ENCODE measurements at regions not wholly inside any gene's neighbourhood (a gene's known extent, or its start where the extent isn't known, plus 50 kb on each side); places are given as distances from the start of the nearest gene placed in this dataset.

GRCh38 chr5:73321757-73322436 is 126.7 kb downstream of the FOXD1 start:
- Histone ChIP-seq H3K27me3 (ENCODE audit: insufficient read depth, low read depth) (no peaks in the 10 kb centered on the region), H3K79me2 (ENCODE audit: insufficient read depth, low read depth) (no peaks in the 10 kb centered on the region), H3K27ac (no peak overlapping the region), H3K4me2 (no peak overlapping the region), H3K36me3 (ENCODE audit: insufficient read depth) (no peaks in the 10 kb centered on the region), H4K20me1 (ENCODE audit: insufficient read depth) (no peaks in the 10 kb centered on the region), H3K4me1 (ENCODE audit: low read depth, poor library complexity, severe bottlenecking) (no peaks in the 10 kb centered on the region), H3K4me3 (IDR thresholded peaks at IDR 0.05; ENCODE audit: insufficient read depth, low read depth, low read length) (no peak overlapping the region), H2AFZ (ENCODE audit: low read depth) (no peak overlapping the region), H3K9ac (no peak overlapping the region)
- no peak for TF ChIP-seq CTCF (conservative IDR thresholded peaks at IDR 0.05; ENCODE audit: low read depth, low read length)

GRCh38 chr5:73319036-73319435 is 129.5 kb downstream of the FOXD1 start:
- H3K36me3 ChIP-seq (ENCODE audit: insufficient read depth) = no peaks in the 10 kb centered on the region
- H4K20me1 ChIP-seq (ENCODE audit: insufficient read depth) = no peaks in the 10 kb centered on the region
- H3K4me1 ChIP-seq (ENCODE audit: low read depth, poor library complexity, severe bottlenecking) = no peaks in the 10 kb centered on the region
- no peak overlapping the region for H3K4me3 ChIP-seq (IDR thresholded peaks at IDR 0.05; ENCODE audit: insufficient read depth, low read depth, low read length)
- no peaks in the 10 kb centered on the region for H3K79me2 ChIP-seq (ENCODE audit: insufficient read depth, low read depth)
- H3K9ac ChIP-seq = no peak overlapping the region
- no peak overlapping the region for H3K4me2 ChIP-seq
- H3K27me3 ChIP-seq (ENCODE audit: insufficient read depth, low read depth) = no peaks in the 10 kb centered on the region
- no peak for TF ChIP-seq CTCF (conservative IDR thresholded peaks at IDR 0.05; ENCODE audit: low read depth, low read length)
- H3K27ac ChIP-seq = no peak overlapping the region
- H2AFZ ChIP-seq (ENCODE audit: low read depth) = no peak overlapping the region

GRCh38 chr5:73318308-73318719 is 130.3 kb downstream of the FOXD1 start:
- no peak overlapping the region for H3K4me2 ChIP-seq
- H3K4me1 ChIP-seq (ENCODE audit: low read depth, poor library complexity, severe bottlenecking) = no peaks in the 10 kb centered on the region
- no peaks in the 10 kb centered on the region for H3K36me3 ChIP-seq (ENCODE audit: insufficient read depth)
- no peak overlapping the region for H3K4me3 ChIP-seq (IDR thresholded peaks at IDR 0.05; ENCODE audit: insufficient read depth, low read depth, low read length)
- H3K79me2 ChIP-seq (ENCODE audit: insufficient read depth, low read depth) = no peaks in the 10 kb centered on the region
- TF ChIP-seq CTCF (conservative IDR thresholded peaks at IDR 0.05; ENCODE audit: low read depth, low read length) = no peak
- H3K27ac ChIP-seq = no peak overlapping the region
- no peaks in the 10 kb centered on the region for H3K27me3 ChIP-seq (ENCODE audit: insufficient read depth, low read depth)
- no peak overlapping the region for H2AFZ ChIP-seq (ENCODE audit: low read depth)
- no peak overlapping the region for H3K9ac ChIP-seq
- no peaks in the 10 kb centered on the region for H4K20me1 ChIP-seq (ENCODE audit: insufficient read depth)

- no peak for TF ChIP-seq CTCF (conservative IDR thresholded peaks at IDR 0.05; ENCODE audit: low read depth, low read length)
- Histone ChIP-seq H3K79me2 (ENCODE audit: insufficient read depth, low read depth) (no peaks in the 10 kb centered on the region), H3K36me3 (ENCODE audit: insufficient read depth) (no peaks in the 10 kb centered on the region), H3K4me3 (IDR thresholded peaks at IDR 0.05; ENCODE audit: insufficient read depth, low read depth, low read length) (no peak overlapping the region), H3K4me2 (no peak overlapping the region), H3K9ac (no peak overlapping the region), H3K4me1 (ENCODE audit: low read depth, poor library complexity, severe bottlenecking) (no peaks in the 10 kb centered on the region), H4K20me1 (ENCODE audit: insufficient read depth) (no peaks in the 10 kb centered on the region), H3K27ac (no peak overlapping the region), H2AFZ (ENCODE audit: low read depth) (no peak overlapping the region), H3K27me3 (ENCODE audit: insufficient read depth, low read depth) (no peaks in the 10 kb centered on the region)
Measured at GRCh38 chr5:73317523-73317922, 131.1 kb downstream of the FOXD1 start.
